Renal cortex interstitium (tissue), 11 donors: ENCODE measurements at regions not wholly inside any gene's neighbourhood (a gene's known extent, or its start where the extent isn't known, plus 50 kb on each side); places are given as distances from the start of the nearest gene placed in this dataset.

ENCODE experiments used
- DNase-seq, 11 donors: peaks; one replicate each; pipeline ENCODE4 v3.0.0-alpha.2; 2013; ENCODE audit warnings: low read depth in 9 of 11, low spot score in 4 of 11; ENCODE audit errors: extremely low read depth in 1 of 11

DNA sequence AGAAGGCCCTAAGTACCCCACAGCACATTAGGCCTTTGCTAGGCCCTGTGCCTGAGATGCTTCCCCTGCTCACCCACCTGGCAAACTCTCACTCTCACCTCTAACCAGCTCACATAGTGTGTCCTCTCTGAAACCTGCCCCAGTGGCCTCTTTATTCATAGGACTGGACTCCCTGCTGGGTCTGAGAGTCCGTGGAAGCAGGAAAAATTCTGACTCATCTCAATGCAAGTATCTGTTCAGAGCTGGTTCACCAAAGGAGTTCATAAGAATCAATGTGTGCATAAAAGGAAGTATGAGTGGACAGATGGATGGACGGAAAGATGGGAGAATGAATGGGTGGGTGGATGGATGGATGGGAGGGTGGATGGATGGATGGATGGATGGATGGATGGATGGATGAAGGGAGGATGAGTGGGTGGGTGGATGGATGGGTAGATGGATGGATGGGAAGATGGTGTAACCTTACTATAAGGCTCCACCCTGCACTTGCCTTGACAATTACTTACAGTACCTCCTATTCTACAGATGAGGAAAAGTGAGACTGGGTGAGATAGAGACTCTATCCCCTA is 111.2 kb upstream of the ZMIZ1 start:
- no peak for DNase-seq

- DNase-seq = no peak
These were observed 109.4 kb upstream of the ZMIZ1 start for GRCh38 chr10:78959217-78959923.

DNA sequence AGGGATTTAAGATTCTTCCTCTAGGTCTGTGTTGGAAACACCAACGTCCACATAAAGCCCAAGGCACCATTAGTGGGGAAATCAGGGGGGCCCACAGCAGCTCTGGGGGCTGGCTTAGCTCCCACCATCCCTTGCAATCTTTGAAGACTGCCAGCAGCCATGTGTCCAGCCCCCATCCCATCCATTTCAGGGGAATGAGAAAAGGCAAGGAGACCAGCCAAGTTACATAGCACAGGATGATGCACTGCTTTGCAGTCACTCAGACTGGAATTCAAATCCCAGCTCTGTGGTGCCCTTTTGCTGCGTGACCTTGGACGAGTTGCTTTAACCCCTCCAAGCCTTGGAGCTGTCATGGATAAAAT is 108.9 kb upstream of the ZMIZ1 start:
- no peak for DNase-seq

GRCh38 chr10:78960316-78960800 is 108.4 kb upstream of the ZMIZ1 start:
- peak in 2 of 11 donors; percentile 38 to 44 for DNase-seq

- DNase-seq = no peak
These were observed 107.0 kb upstream of the ZMIZ1 start for GRCh38 chr10:78961760-78962159.

DNA sequence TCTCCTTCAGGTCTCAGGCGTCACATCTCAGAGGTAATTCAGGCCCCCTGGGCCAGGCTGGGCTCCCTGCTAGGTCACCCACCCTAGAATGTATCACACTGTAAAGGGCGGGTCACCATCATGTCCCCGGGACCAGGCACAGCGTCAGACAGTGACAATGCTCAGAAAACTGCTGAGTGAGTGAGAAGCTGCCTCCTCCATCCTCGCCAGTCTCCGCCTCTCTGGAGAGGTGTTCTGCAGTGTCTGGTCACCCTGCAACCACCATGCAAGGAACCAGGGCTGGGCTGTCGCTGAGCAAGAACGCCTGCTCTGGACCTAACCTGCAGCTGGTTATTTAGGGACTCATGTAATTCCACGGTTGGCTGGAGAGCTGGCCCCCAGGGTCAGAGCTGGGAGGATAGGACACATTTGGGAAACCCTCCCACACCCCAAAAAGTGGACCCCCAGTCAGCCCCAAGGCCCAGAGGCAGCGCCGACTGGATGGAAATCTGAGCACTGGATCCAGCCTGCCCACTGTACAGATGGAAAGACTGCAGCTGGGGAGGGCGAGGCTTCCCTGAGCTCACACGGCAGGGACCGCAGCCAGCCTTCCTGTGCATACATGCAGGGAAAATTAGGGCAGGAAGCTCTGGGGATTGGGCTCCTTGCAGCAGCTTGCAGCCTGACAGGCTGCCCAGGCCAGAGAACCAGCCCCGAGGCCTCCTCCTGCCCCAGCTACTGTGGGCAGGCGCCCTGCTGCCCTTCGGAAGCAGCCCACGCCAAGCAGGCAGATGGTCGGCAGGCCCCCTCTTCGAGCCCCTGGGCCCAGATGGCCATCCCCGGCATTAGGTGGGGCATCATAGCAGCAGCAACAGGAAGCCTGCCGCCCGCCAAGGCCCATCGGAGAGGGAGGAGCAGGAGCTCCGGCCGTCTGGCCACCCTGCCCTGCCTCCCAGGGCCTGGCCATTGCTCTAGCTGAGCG is 105.4 kb upstream of the ZMIZ1 start:
- no peak for DNase-seq

GRCh38 chr10:78964274-78964951 is 104.4 kb upstream of the ZMIZ1 start:
- no peak for DNase-seq

- peak in 5 of 11 donors; percentile 37 to 51 (median 45) for DNase-seq
These were observed 103.7 kb upstream of the ZMIZ1 start for GRCh38 chr10:78964952-78965633.

DNA sequence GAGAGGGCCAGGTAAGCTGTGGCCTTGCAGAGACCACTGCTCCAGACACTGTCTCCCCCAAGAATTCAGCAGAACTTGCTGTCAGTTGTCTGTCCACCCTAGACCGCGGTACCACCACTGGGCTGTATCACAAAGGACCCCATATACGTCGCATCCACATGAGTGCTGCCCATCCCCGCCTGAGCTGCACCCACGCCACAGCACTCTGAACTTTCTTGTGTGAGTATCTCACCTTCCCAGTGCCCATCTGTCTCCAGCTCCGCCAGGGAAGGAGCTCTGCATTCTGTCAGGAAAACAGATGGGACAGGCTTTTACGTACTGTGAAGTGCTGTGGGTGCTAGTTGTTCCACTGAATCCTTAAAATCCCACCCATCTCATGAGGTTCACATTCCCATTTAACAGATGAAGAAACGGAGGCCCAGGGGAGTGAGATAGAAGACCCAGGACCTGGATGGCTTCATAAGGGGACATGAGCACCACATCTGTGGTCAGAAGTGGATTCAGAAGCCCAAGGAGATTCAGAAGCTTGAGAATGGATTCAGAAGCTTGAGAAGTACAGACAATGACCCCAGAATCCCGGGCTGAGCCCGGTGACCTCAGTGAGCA is 102.5 kb upstream of the ZMIZ1 start:
- DNase-seq = no peak

GRCh38 chr10:78966844-78967488 is 101.8 kb upstream of the ZMIZ1 start:
- DNase-seq = no peak

DNA sequence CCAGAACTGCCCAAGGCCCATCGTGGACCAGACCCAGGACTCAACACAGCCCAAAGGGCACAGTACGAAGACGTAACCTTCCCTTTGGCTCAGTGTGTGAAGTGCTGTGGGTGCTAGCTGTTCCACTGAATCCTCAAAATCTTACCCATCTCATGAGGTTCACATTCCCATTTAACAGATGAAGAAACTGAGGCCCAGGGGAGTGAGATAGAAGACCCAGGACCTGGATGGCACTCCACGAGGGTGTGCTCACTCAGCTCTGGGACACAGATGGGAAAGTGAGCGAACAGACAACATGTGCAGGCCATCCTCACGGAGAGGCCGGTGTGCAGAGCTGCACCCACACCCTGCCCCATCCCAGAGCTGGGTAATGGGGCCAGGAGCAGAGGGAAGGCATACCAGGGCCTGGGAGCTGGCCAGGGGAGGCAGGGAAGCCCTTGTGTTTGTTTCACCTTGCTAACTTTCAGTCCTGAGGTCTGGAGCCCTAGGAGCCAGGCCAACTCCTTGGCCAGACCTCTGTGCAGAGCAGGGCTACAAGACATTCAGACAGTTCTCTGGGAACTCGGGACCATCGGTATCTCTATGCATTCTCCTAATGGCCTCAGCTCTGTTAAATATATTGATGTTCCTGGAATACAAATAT is 100.3 kb upstream of the ZMIZ1 start:
- DNase-seq = no peak

DNA sequence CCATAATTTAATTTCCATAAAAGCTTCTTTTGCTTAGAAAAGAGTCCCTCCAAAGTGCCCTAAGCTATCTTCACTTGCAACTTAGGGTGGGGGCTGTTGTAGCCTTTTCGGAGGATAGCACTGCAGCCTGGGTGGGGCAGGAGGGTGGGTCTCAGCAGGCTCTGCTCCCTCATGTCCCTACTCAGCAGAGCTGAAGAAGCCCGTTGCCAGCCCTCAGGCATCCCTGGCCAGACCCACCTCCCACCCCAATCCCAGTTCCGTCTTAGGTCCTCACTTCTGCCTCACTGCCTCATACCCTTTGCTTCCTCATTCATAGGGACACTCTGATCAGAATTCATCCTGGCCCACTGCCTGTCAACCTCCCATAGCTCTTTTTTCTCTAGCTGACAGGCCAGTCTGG is 99.8 kb upstream of the ZMIZ1 start:
- no peak for DNase-seq

DNA sequence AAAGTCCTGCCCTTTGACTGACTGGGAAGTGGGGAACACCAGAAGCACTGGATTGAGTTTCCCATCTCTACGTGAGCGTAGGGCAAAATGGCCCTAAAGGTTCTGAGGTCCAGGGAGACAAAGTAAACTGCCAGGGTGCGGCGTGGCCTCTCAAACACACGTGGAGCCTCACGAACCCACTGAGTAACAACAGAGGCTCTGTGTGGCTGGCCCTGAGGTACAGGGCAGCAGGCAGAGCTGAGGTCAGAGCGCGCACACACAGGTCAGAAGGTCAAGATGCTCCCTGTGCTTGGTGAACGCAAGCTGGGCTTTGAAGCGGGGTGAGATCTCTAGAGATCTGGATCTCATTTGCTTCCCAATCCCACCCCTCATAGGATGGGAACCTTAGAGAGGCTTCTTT is 99.0 kb upstream of the ZMIZ1 start:
- no peak for DNase-seq

GRCh38 chr10:78970261-78970660 is 98.5 kb upstream of the ZMIZ1 start:
- no peak for DNase-seq

DNA sequence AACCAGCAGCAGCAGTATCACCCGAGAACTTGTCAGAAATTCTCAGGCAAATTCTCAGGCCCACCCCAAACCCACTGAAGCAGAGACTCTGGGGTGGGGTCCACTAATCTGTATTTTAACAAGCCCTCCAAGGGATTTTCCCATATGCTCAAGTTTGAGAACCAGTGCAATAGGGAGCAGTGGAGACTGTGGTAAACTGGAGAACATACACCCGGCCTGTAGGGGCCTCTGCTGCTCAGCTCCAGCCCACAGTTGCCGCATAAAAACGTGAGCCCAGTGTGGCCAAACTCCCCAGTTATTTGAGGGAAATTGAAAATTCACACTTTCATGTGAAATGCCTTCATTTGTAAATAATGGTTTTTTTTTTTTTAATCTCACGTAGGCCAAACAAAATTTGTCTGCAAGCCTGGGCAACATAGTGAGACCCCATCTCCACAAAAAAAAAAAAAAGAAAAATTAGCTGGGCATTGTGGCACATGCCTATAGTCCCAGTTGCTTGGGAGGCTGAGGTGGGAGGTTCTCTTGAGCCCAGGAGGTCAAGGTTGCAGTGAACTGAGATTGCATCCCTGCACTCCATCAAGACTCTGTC is 97.6 kb upstream of the ZMIZ1 start:
- no peak for DNase-seq

GRCh38 chr10:78972160-78972946 is 96.4 kb upstream of the ZMIZ1 start:
- DNase-seq = peak in 1 of 11 donors; percentile 41
